H1 (cell line): ENCODE measurements at regions not wholly inside any gene's neighbourhood (a gene's known extent, or its start where the extent isn't known, plus 50 kb on each side); places are given as distances from the start of the nearest gene placed in this dataset.

ENCODE experiments used
- CTCF ChIA-PET: fragments of 300-600 bp; sonication (Branson Sonifier 250); formaldehyde crosslinking; loops from one replicate; lab custom pipeline; 2021; ENCODE audit not compliant: partially characterized antibody; lab: Charles Lee
- POLR2A ChIA-PET: fragments of 300-600 bp; sonication (Branson Sonifier 250); formaldehyde crosslinking; loops from one replicate; lab custom pipeline; 2021; ENCODE audit warnings: inconsistent platforms; ENCODE audit not compliant: partially characterized antibody; lab: Charles Lee
- DNase-seq, 2 experiments: peaks; one replicate each; pipeline versions ENCODE4 v3.0.0 to v3.0.0-alpha.2; 2010 to 2022; ENCODE audit warnings: low spot score in 2 of 2, low read depth in 1 of 2, mixed read lengths in 1 of 2
- FAIRE-seq: peaks from 2 replicates; lab custom pipeline; 2011; peaks lifted over from hg19 to GRCh38; lab: Jason Lieb, UNC
- H2AFZ ChIP-seq: 2 replicates; pipeline ENCODE4 v1.8.1; 2012; ENCODE audit warnings: low read length, inconsistent platforms
- H2AK5ac ChIP-seq: 2 replicates; pipeline ENCODE4 v1.6.1; 2013; ENCODE audit warnings: low read depth, low read length
- H2BK120ac ChIP-seq: replicated peaks from 2 replicates; pipeline ENCODE3; 2013; ENCODE audit warnings: low read depth, low read length, inconsistent platforms
- H2BK12ac ChIP-seq: 2 replicates; pipeline ENCODE4 v1.6.1; 2013; ENCODE audit warnings: low read depth, low read length
- H2BK15ac ChIP-seq: 2 replicates; pipeline ENCODE4 v1.6.1; 2013; ENCODE audit warnings: low read length
- H2BK20ac ChIP-seq: 2 replicates; pipeline ENCODE4 v1.6.1; 2013; ENCODE audit warnings: low read length
- H2BK5ac ChIP-seq: 2 replicates; pipeline ENCODE4 v1.6.1; 2013; ENCODE audit warnings: low read depth, low read length
- H3K14ac ChIP-seq: 2 replicates; pipeline ENCODE4 v1.6.1; 2013; ENCODE audit warnings: inconsistent platforms; ENCODE audit not compliant: insufficient read length
- H3K18ac ChIP-seq: 2 replicates; pipeline ENCODE4 v1.6.1; 2013; ENCODE audit warnings: low read length; ENCODE audit errors: extremely low read depth
- H3K23ac ChIP-seq: 2 replicates; pipeline ENCODE4 v1.6.1; 2013; ENCODE audit warnings: inconsistent platforms; ENCODE audit not compliant: insufficient read length
- H3K23me2 ChIP-seq: 2 replicates; pipeline ENCODE4 v1.6.1; 2013; ENCODE audit warnings: low read depth, low read length
- H3K27ac ChIP-seq: 2 replicates; pipeline ENCODE4 v1.6.1; 2011; ENCODE audit warnings: low read depth, low read length, inconsistent platforms
- H3K27me3 ChIP-seq, 4 experiments: replicated peaks in 1 of 4; 1 replicate in 1 of 4; 2 replicates in 3 of 4; pipeline versions ENCODE4 v1.6.1 to v1.8.1; 2011 to 2013; ENCODE audit warnings: low read length in 3 of 4, mild to moderate bottlenecking in 3 of 4, inconsistent platforms in 2 of 4, mixed read lengths in 2 of 4, moderate library complexity in 1 of 4; ENCODE audit not compliant: control insufficient read depth in 3 of 4, insufficient read depth in 3 of 4; ENCODE audit errors: extremely low read depth in 1 of 4
- H3K36me3 ChIP-seq, 4 experiments: 2 replicates each; pipeline versions ENCODE4 v1.6.1 to v1.8.1; 2011 to 2013; ENCODE audit warnings: mild to moderate bottlenecking in 4 of 4, low read length in 3 of 4, moderate library complexity in 2 of 4, control low read depth in 1 of 4, inconsistent platforms in 1 of 4; ENCODE audit not compliant: insufficient read depth in 4 of 4, control insufficient read depth in 2 of 4
- H3K4ac ChIP-seq: replicated peaks from 2 replicates; pipeline ENCODE3; 2013; ENCODE audit warnings: low read length, low read depth, mixed read lengths, inconsistent platforms; ENCODE audit not compliant: insufficient read length
- H3K4me1 ChIP-seq, 4 experiments: replicated peaks in 1 of 4; 1 replicate in 1 of 4; 2 replicates in 3 of 4; pipeline versions ENCODE4 v1.6.1 to v1.8.1; 2011 to 2013; ENCODE audit warnings: low read length in 3 of 4, inconsistent platforms in 2 of 4, mixed read lengths in 1 of 4; ENCODE audit not compliant: insufficient read depth in 4 of 4, control insufficient read depth in 3 of 4
- H3K4me2 ChIP-seq, 2 experiments: 2 replicates each; pipeline versions ENCODE4 v1.6.1 to v1.8.1; 2011 to 2013; ENCODE audit warnings: low read depth in 2 of 2, low read length in 2 of 2, control low read depth in 1 of 2, inconsistent platforms in 1 of 2, mild to moderate bottlenecking in 1 of 2; ENCODE audit not compliant: insufficient read depth in 1 of 2
- H3K4me3 ChIP-seq, 4 experiments: fragments of 200-600, 300-600 bp in 1 of 4; sonication (generic), shearing (Covaris generic), sonication (Bioruptor Twin) in 1 of 4; 2 replicates each; pipeline versions ENCODE4 v1.5.1 to v1.8.1; 2011 to 2016; ENCODE audit warnings: low read length in 4 of 4, low read depth in 3 of 4, control low read depth in 2 of 4, inconsistent platforms in 2 of 4, mild to moderate bottlenecking in 2 of 4, mixed read lengths in 1 of 4, moderate library complexity in 1 of 4; ENCODE audit not compliant: insufficient read depth in 2 of 4; ENCODE audit errors: extremely low read depth in 1 of 4
- H3K56ac ChIP-seq: replicated peaks from 2 replicates; pipeline ENCODE3; 2013; ENCODE audit warnings: low read depth, mild to moderate bottlenecking, mixed read lengths, low read length, inconsistent platforms; ENCODE audit not compliant: insufficient read length
- H3K79me1 ChIP-seq: 2 replicates; pipeline ENCODE4 v1.6.1; 2013; ENCODE audit warnings: low read depth, low read length, control low read depth
- H3K79me2 ChIP-seq, 2 experiments: 2 replicates each; pipeline versions ENCODE4 v1.6.1 to v1.8.1; 2012 to 2013; ENCODE audit warnings: low read length in 2 of 2, mild to moderate bottlenecking in 2 of 2, inconsistent platforms in 1 of 2; ENCODE audit not compliant: insufficient read depth in 2 of 2, control insufficient read depth in 1 of 2
- H3K9ac ChIP-seq, 4 experiments: replicated peaks in 1 of 4; 1 replicate in 1 of 4; 2 replicates in 3 of 4; pipeline versions ENCODE4 v1.6.1 to v1.8.1; 2011 to 2013; ENCODE audit warnings: low read depth in 3 of 4, low read length in 3 of 4, control low read depth in 2 of 4, mild to moderate bottlenecking in 2 of 4, moderate library complexity in 2 of 4, inconsistent platforms in 1 of 4; ENCODE audit errors: extremely low read depth in 1 of 4
- H3K9me3 ChIP-seq, 2 experiments: 2 replicates each; pipeline versions ENCODE4 v1.6.1 to v1.8.1; 2012 to 2013; ENCODE audit warnings: mild to moderate bottlenecking in 2 of 2, moderate library complexity in 2 of 2, control low read depth in 1 of 2, inconsistent platforms in 1 of 2, low read depth in 1 of 2, low read length in 1 of 2, mixed read lengths in 1 of 2; ENCODE audit not compliant: insufficient read depth in 2 of 2
- H4K20me1 ChIP-seq, 2 experiments: replicated peaks in 1 of 2; 2 replicates each; pipeline versions ENCODE3 to v1.8.1; 2011 to 2013; ENCODE audit warnings: inconsistent platforms in 2 of 2, low read length in 2 of 2, mild to moderate bottlenecking in 1 of 2; ENCODE audit not compliant: insufficient read depth in 2 of 2, control insufficient read depth in 1 of 2
- H4K5ac ChIP-seq: 2 replicates; pipeline ENCODE4 v1.6.1; 2013; ENCODE audit warnings: low read length, low read depth, mixed read lengths, inconsistent platforms; ENCODE audit not compliant: insufficient read length
- H4K8ac ChIP-seq: 2 replicates; pipeline ENCODE4 v1.8.0; 2013; ENCODE audit warnings: mild to moderate bottlenecking, moderate library complexity, low read length, inconsistent platforms; ENCODE audit not compliant: insufficient read depth; ENCODE audit errors: extremely low read depth
- H4K91ac ChIP-seq: replicated peaks from 2 replicates; pipeline ENCODE3; 2013; ENCODE audit warnings: low read length, mixed read lengths, inconsistent platforms; ENCODE audit not compliant: insufficient read length
- CHD1 ChIP-seq: IDR thresholded peaks from 2 replicates; pipeline ENCODE4 v1.6.1; 2012; ENCODE audit warnings: low read depth, low read length, improper control_type of control experiment
- CHD2 ChIP-seq: IDR thresholded peaks from 2 replicates; pipeline ENCODE4 v1.6.1; 2012; ENCODE audit warnings: low read length, improper control_type of control experiment
- CREB1 ChIP-seq: IDR thresholded peaks from 2 replicates; pipeline ENCODE4 v1.6.1; 2012; ENCODE audit warnings: inconsistent platforms
- JUND ChIP-seq: IDR thresholded peaks from 2 replicates; pipeline ENCODE4 v1.6.1; 2011; ENCODE audit warnings: mild to moderate bottlenecking, improper control_type of control experiment, low read length
- POU5F1 ChIP-seq: IDR thresholded peaks from 2 replicates; pipeline ENCODE4 v1.6.1; 2011; ENCODE audit warnings: low read depth, mild to moderate bottlenecking, low read length, moderate library complexity
- RNF2 ChIP-seq: fragments of 200-900, 300-1000 bp; sonication (generic); IDR thresholded peaks from 2 replicates; pipeline ENCODE4 v1.7.1; 2016; ENCODE audit warnings: borderline replicate concordance, low read depth, mild to moderate bottlenecking, antibody characterized with exemption, low read length; ENCODE audit not compliant: poor library complexity, severe bottlenecking; ENCODE audit errors: missing control alignments
- TAF7 ChIP-seq: optimal IDR thresholded peaks from 2 replicates; pipeline ENCODE3; 2011; ENCODE audit warnings: low read depth, mild to moderate bottlenecking, inconsistent platforms, low read length, moderate library complexity, borderline replicate concordance
- WGBS, 2 experiments: shearing (Covaris generic) in 1 of 2; methylation state at CpG; one replicate each; pipeline versions ENCODE4 v1.1.6 to v1.1.7; 2013 to 2015; ENCODE audit warnings: low lambda C conversion rate in 2 of 2, mixed read lengths in 2 of 2, inconsistent platforms in 1 of 2, low coverage in 1 of 2, missing lambda C conversion rate in 1 of 2; ENCODE audit not compliant: insufficient replicate concordance in 2 of 2, insufficient coverage in 1 of 2, insufficient read length in 1 of 2; ENCODE audit errors: extremely low coverage in 1 of 2, missing lambda C conversion rate in 1 of 2; 5-methylcytosine and 5-hydroxymethylcytosine counted together

DNA sequence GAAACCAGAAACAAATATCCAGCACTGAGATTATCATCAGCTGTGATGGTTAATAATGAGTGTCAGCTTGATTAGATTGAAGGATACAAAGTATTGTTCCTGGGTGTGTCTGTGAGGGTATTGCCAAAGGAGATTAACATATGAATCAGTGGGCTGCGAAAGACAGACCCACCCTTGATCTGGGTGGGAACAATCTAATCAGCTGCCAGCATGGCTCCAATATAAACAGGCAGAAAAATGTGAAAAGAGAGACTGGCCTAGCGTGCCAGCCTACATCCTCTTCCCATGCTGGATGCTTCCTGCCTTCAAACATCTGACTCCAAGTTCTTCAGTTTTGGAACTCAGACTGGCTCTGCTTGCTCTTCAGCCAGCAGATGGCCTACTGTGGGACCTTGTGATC, 869.5 kb downstream of the SI start:
- Histone ChIP-seq H3K79me1 (no peaks in the 10 kb centered on the region), H3K14ac (no peak overlapping the region), H4K5ac (no peak overlapping the region), H3K27me3 (no peaks in the 10 kb centered on the region), H3K56ac (no peak overlapping the region), H2BK5ac (peak overlapping the region; percentile 32; the same call in 1 of the 2 replicates), H4K91ac (no peak overlapping the region), H3K27ac (no peak overlapping the region), H3K4me3 (no peak overlapping the region), H3K9ac (no peak overlapping the region), H4K8ac (no peak overlapping the region), H2BK15ac (no peak overlapping the region), H2AK5ac (no peak overlapping the region), H2AFZ (peak overlapping the region; percentile 15; the same call in 1 of the 2 replicates), H3K4me1 (no peaks in the 10 kb centered on the region), H2BK20ac (no peak overlapping the region), H3K79me2 (no peaks in the 10 kb centered on the region), H3K9me3 (no peaks in the 10 kb centered on the region), H4K20me1 (no peaks in the 10 kb centered on the region), H2BK12ac (no peak overlapping the region), H3K4ac (no peak overlapping the region), H3K23ac (no peak overlapping the region), H2BK120ac (no peak overlapping the region), H3K23me2 (no peaks in the 10 kb centered on the region), H3K36me3 (no peaks in the 10 kb centered on the region), H3K18ac (no peak overlapping the region), H3K4me2 (no peak overlapping the region)
- FAIRE-seq (no peak), DNase-seq (no peak)
- POLR2A ChIA-PET: no interaction called here
- CTCF ChIA-PET: no interaction called here
- TF ChIP-seq CHD2 (no peak), POU5F1 (no peak), RNF2 (no peak), TAF7 (no peak), JUND (no peak), CREB1 (no peak), CHD1 (no peak)
- WGBS, 2 experiments: 82% methylated on average over 2 of the region's 2 CpGs; no CpG with 5 or more reads in 1 of the 2 experiments
